Spleen (tissue), 11 donors: ENCODE measurements at regions not wholly inside any gene's neighbourhood (a gene's known extent, or its start where the extent isn't known, plus 50 kb on each side); places are given as distances from the start of the nearest gene placed in this dataset.

Experiments
- DNase-seq: peaks from one replicate; pipeline ENCODE4 v3.0.0-alpha.2; 2020
- H3K27ac ChIP-seq, 8 donors: fragments of 200-600 bp; sonication (generic) in 7 of 8; 1 replicate in 4 of 8; 2 replicates in 4 of 8; pipeline versions ENCODE4 v1.5.0 to v1.8.0; 2016 to 2021; ENCODE audit warnings: inconsistent platforms in 4 of 8, mild to moderate bottlenecking in 4 of 8, moderate library complexity in 1 of 8
- H3K27me3 ChIP-seq, 7 donors: fragments of 200-600 bp; sonication (generic) in 6 of 7; replicated peaks in 1 of 7; 1 replicate in 4 of 7; 2 replicates in 3 of 7; pipeline versions ENCODE4 v1.5.0 to v1.8.0; 2016 to 2021; ENCODE audit warnings: inconsistent platforms in 3 of 7, mild to moderate bottlenecking in 1 of 7
- H3K36me3 ChIP-seq, 6 donors: fragments of 200-600 bp; sonication (generic) in 5 of 6; 1 replicate in 4 of 6; 2 replicates in 2 of 6; pipeline versions ENCODE4 v1.5.0 to v1.8.0; 2016 to 2021; ENCODE audit warnings: inconsistent platforms in 2 of 6
- H3K4me1 ChIP-seq, 6 donors: fragments of 200-600 bp; sonication (generic) in 5 of 6; 1 replicate in 3 of 6; 2 replicates in 3 of 6; pipeline versions ENCODE4 v1.5.0 to v1.8.0; 2016 to 2021; ENCODE audit warnings: inconsistent platforms in 3 of 6
- H3K4me3 ChIP-seq, 8 donors: fragments of 200-600 bp; sonication (generic) in 7 of 8; 1 replicate in 4 of 8; 2 replicates in 4 of 8; pipeline versions ENCODE4 v1.5.0 to v1.8.0; 2016 to 2021; ENCODE audit warnings: inconsistent platforms in 4 of 8, mild to moderate bottlenecking in 4 of 8, moderate library complexity in 2 of 8
- H3K9me3 ChIP-seq, 8 donors: fragments of 200-600 bp; sonication (generic) in 7 of 8; 1 replicate in 4 of 8; 2 replicates in 4 of 8; pipeline versions ENCODE4 v1.5.0 to v1.8.0; 2016 to 2021; ENCODE audit warnings: inconsistent platforms in 4 of 8
- POLR2A ChIP-seq, 3 donors: fragments of 450-650 bp; IDR thresholded peaks; one replicate each; pipeline ENCODE4 v1.5.1; 2017; ENCODE audit warnings: antibody characterized with exemption in 3 of 3, mild to moderate bottlenecking in 1 of 3
- POLR2AphosphoS5 ChIP-seq, 3 donors: sonication (generic); formaldehyde crosslinking; IDR thresholded peaks; one replicate each; pipeline ENCODE4 v1.5.1; 2017; ENCODE audit warnings: antibody characterized with exemption in 3 of 3
- WGBS, 5 donors: extraction: QIAGEN DNeasy Blood & Tissue Kit in 3 of 5; methylation state at CpG; one replicate each; pipeline versions ENCODE4 v1.1.5 to v1.1.7; 2013 to 2018; 5-methylcytosine and 5-hydroxymethylcytosine counted together
- intact Hi-C: fragments of 100-400 bp; cut with DNase I; formaldehyde crosslinking; loops from one replicate; pipeline ENCODE4 v1.15.0; 2023; ENCODE audit warnings: low total_unique reads
- TF ChIP-seq, protein P1 (sequence below), 11 experiments: fragments of 200-600 bp in 7 of 11; fragments of 450-650 bp in 4 of 11; sonication (generic) in 4 of 11; IDR thresholded peaks in 8 of 11; conservative IDR thresholded peaks in 3 of 11; 1 replicate in 7 of 11; 2 replicates in 4 of 11; pipeline versions ENCODE4 v1.4.0 to v1.8.0; 2016 to 2021; ENCODE audit warnings: antibody characterized with exemption in 11 of 11, inconsistent platforms in 4 of 11, mild to moderate bottlenecking in 1 of 11
- donor health status: healthy with polysubstance abuse.
- donor health status: DM: no; HTN: no; CAD: no; lungs with moderate emphysema.
- donor health status: DM: no; HTN: no; CAD: no.
- donor health status: Bipolar disorder and iron deficiency.
- donor health status: healthy.
- donor health status: DM: no; HTN: no; CAD: no.
- donor health status: DM: yes; HTN: yes; CAD: no.

DNA sequence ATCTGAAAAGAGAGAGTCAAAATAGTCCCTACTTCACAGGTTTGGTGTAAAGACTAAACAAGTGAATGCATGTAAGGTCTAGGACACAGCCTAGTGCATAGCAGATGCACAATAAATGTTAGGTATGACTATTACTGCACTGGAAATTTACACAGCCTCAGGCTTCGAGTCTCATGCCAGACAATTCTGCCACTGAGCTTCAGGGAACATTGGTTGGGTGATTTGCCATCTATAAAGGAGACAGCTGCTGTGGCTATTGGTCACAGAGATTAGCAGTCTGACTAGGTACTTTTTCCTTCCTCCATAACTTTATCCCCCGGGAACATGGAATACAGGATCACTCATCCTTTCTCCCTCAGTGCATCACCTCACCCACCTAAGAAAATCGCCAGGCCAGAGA, 89.2 kb downstream of the FAM124B start:
- H3K9me3 ChIP-seq: no peaks in the 10 kb centered on the region
- 65 to 85% (median 73%) methylated on average over 3 of the region's 3 CpGs for WGBS, 5 donors
- no peak for DNase-seq
- no peak overlapping the region for H3K4me3 ChIP-seq
- intact Hi-C loops: no loop called here
- peaks cover 0 to 8% (median 0%) of the 10 kb centered on the region in 7 donors for H3K27me3 ChIP-seq
- TF ChIP-seq POLR2AphosphoS5 (IDR thresholded peaks at IDR 0.05): no peak
- TF ChIP-seq POLR2A (IDR thresholded peaks at IDR 0.05): no peak
- TF ChIP-seq, protein P1, sequence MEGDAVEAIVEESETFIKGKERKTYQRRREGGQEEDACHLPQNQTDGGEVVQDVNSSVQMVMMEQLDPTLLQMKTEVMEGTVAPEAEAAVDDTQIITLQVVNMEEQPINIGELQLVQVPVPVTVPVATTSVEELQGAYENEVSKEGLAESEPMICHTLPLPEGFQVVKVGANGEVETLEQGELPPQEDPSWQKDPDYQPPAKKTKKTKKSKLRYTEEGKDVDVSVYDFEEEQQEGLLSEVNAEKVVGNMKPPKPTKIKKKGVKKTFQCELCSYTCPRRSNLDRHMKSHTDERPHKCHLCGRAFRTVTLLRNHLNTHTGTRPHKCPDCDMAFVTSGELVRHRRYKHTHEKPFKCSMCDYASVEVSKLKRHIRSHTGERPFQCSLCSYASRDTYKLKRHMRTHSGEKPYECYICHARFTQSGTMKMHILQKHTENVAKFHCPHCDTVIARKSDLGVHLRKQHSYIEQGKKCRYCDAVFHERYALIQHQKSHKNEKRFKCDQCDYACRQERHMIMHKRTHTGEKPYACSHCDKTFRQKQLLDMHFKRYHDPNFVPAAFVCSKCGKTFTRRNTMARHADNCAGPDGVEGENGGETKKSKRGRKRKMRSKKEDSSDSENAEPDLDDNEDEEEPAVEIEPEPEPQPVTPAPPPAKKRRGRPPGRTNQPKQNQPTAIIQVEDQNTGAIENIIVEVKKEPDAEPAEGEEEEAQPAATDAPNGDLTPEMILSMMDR (IDR thresholded peaks at IDR 0.05 in 8 of 11, conservative IDR thresholded peaks at IDR 0.05 in 3 of 11): no peak
- H3K4me1 ChIP-seq: peaks cover 0 to 7% (median 0%) of the 10 kb centered on the region in 6 donors
- H3K36me3 ChIP-seq: no peaks in the 10 kb centered on the region
- H3K27ac ChIP-seq: no peak overlapping the region

GRCh38 chr2:224310943-224311625, 90.8 kb downstream of the FAM124B start:
- Histone ChIP-seq H3K27ac (no peak overlapping the region), H3K9me3 (no peaks in the 10 kb centered on the region), H3K27me3 (peaks cover 0 to 8% (median 0%) of the 10 kb centered on the region in 7 donors), H3K4me3 (no peak overlapping the region), H3K36me3 (no peaks in the 10 kb centered on the region), H3K4me1 (peaks cover 0 to 7% (median 0%) of the 10 kb centered on the region in 6 donors)
- TF ChIP-seq, protein P1 (IDR thresholded peaks at IDR 0.05 in 8 of 11, conservative IDR thresholded peaks at IDR 0.05 in 3 of 11): no peak
- TF ChIP-seq POLR2A (IDR thresholded peaks at IDR 0.05) (no peak), POLR2AphosphoS5 (IDR thresholded peaks at IDR 0.05) (no peak)
- intact Hi-C loops: no loop called here
- 69 to 79% (median 73%) methylated on average over 8 of the region's 8 CpGs for WGBS, 5 donors
- DNase-seq: no peak

- no peaks in the 10 kb centered on the region for H3K9me3 ChIP-seq
- H3K27me3 ChIP-seq: peaks cover 0 to 8% (median 0%) of the 10 kb centered on the region in 7 donors
- no peak overlapping the region for H3K4me3 ChIP-seq
- 76 to 91% (median 82%) methylated on average over 4 of the region's 4 CpGs for WGBS, 5 donors
- intact Hi-C loops: no loop called here
- peaks cover 0 to 7% (median 0%) of the 10 kb centered on the region in 6 donors for H3K4me1 ChIP-seq
- no peak for DNase-seq
- no peaks in the 10 kb centered on the region for H3K36me3 ChIP-seq
- TF ChIP-seq, protein P1 (IDR thresholded peaks at IDR 0.05 in 8 of 11, conservative IDR thresholded peaks at IDR 0.05 in 3 of 11): no peak
- TF ChIP-seq POLR2A (IDR thresholded peaks at IDR 0.05): no peak
- no peak for TF ChIP-seq POLR2AphosphoS5 (IDR thresholded peaks at IDR 0.05)
- no peak overlapping the region for H3K27ac ChIP-seq
Observed at GRCh38 chr2:224309176-224309575, 92.7 kb downstream of the FAM124B start.

DNA sequence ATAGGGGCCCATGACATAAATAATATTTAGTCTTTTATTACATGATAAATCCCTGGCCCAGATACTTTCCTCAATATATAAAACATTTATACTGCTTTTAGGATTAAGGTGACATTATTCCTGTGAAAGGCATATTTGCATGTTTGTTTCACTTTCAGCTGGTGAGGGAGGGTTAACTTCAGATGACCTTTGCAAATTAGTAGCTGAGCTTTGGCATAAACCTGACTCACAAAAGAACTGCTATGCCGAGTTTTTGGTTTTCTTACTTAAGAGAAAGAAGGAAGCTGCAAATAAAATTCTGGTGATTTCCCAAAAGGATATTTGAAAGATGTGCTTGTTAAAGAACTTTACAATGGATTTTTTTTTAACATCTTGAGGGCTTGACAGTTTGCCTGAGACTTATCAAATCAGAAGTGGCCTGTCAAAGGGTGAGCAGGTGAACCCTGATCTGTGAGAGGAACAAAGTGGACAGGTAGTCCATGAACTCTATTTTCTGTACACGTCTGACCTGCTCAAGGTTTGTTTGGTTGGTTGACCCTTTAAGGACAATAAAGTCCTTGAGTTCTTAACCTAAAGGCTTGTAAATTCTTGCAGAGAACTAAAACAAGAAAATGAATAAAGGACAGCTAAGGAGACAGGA, 93.5 kb downstream of the FAM124B start:
- Histone ChIP-seq H3K4me3 (no peak overlapping the region), H3K27me3 (peaks cover 0 to 8% (median 0%) of the 10 kb centered on the region in 7 donors), H3K27ac (no peak overlapping the region), H3K4me1 (peaks cover 0 to 7% (median 0%) of the 10 kb centered on the region in 6 donors), H3K9me3 (no peaks in the 10 kb centered on the region), H3K36me3 (no peaks in the 10 kb centered on the region)
- WGBS, 5 donors: 34 to 53% (median 42%) methylated on average over 2 of the region's 2 CpGs
- no peak for TF ChIP-seq POLR2A (IDR thresholded peaks at IDR 0.05)
- TF ChIP-seq, protein P1 (IDR thresholded peaks at IDR 0.05 in 8 of 11, conservative IDR thresholded peaks at IDR 0.05 in 3 of 11): no peak
- no peak for TF ChIP-seq POLR2AphosphoS5 (IDR thresholded peaks at IDR 0.05)
- no peak for DNase-seq
- intact Hi-C loops: no loop called here
